GM10266 (cell line): ENCODE measurements at regions not wholly inside any gene's neighbourhood (a gene's known extent, or its start where the extent isn't known, plus 50 kb on each side); places are given as distances from the start of the nearest gene placed in this dataset.

ENCODE experiments used
- DNase-seq: peaks from one replicate; pipeline ENCODE4 v3.0.0; 2012; ENCODE audit errors: extremely low spot score
- TF ChIP-seq, protein P1 (sequence below): IDR thresholded peaks from 2 replicates; pipeline ENCODE4 v1.5.1; 2012; ENCODE audit warnings: mild to moderate bottlenecking, low read depth; ENCODE audit not compliant: control insufficient read depth, insufficient read depth; ENCODE audit errors: missing control alignments

DNA sequence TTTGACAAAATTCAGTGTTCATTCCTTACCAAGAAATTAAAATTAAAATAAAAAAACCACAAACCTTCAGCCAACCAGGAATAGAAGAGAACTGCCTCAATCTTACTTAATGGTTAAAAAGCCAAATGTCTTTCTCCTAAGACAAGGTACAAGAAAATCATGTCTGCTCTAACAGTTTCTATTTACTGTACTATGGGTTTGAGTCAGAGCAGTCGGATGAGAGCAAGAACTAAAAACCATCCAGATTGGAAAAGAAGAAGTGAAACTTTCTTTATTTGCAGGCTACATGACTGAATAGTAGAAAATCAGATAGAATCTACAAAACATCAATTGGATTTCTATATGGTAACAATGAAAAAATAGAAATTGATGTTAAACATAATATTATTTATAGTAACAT lies 555.5 kb upstream of the TNP1 start:
- peak; percentile 12 for DNase-seq

GRCh38 chr2:217414429-217414828 lies 554.6 kb upstream of the TNP1 start:
- DNase-seq: no peak
- TF ChIP-seq, protein P1, sequence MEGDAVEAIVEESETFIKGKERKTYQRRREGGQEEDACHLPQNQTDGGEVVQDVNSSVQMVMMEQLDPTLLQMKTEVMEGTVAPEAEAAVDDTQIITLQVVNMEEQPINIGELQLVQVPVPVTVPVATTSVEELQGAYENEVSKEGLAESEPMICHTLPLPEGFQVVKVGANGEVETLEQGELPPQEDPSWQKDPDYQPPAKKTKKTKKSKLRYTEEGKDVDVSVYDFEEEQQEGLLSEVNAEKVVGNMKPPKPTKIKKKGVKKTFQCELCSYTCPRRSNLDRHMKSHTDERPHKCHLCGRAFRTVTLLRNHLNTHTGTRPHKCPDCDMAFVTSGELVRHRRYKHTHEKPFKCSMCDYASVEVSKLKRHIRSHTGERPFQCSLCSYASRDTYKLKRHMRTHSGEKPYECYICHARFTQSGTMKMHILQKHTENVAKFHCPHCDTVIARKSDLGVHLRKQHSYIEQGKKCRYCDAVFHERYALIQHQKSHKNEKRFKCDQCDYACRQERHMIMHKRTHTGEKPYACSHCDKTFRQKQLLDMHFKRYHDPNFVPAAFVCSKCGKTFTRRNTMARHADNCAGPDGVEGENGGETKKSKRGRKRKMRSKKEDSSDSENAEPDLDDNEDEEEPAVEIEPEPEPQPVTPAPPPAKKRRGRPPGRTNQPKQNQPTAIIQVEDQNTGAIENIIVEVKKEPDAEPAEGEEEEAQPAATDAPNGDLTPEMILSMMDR: no peak

More for the DNA sequence above, 555.5 kb upstream of the TNP1 start:
- TF ChIP-seq, protein P1: no peak

- TF ChIP-seq, protein P1: no peak
- no peak for DNase-seq
Measured at GRCh38 chr2:217413193-217413592, 553.3 kb upstream of the TNP1 start.

DNA sequence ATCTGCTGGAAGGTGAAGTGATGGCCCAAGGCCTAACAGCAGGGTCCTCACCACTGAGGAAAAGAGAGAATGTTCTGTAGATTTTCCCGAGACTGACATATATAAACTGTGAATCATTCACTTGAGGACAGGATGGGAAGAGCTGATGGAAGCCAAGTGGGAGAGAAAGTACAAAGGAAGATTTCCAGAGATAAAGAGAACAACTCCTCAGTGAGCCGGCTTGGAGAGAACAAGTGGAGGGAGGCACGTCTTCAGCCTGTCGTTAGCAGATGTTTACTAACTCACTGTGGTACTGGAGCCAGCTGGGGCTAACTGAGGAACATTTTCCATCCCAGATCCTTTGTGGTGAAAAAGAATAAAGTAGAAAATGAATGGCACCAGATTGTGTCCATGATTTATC lies 552.9 kb upstream of the TNP1 start:
- DNase-seq: no peak
- TF ChIP-seq, protein P1: no peak

- TF ChIP-seq, protein P1: no peak
- DNase-seq: no peak
Measured at GRCh38 chr2:217412277-217412676, 552.4 kb upstream of the TNP1 start.

GRCh38 chr2:217410681-217410960 lies 550.8 kb upstream of the TNP1 start:
- DNase-seq: no peak
- TF ChIP-seq, protein P1: no peak

- DNase-seq: no peak
- TF ChIP-seq, protein P1: no peak
Measured at GRCh38 chr2:217409949-217410680, 550.3 kb upstream of the TNP1 start.
